Bronchial epithelial cell (primary cell): ENCODE measurements at regions not wholly inside any gene's neighbourhood (a gene's known extent, or its start where the extent isn't known, plus 50 kb on each side); places are given as distances from the start of the nearest gene placed in this dataset.

Source experiments
- DNase-seq: peaks from one replicate; pipeline ENCODE4 v3.0.0-alpha.2; 2010; ENCODE audit warnings: low read depth
- FAIRE-seq: peaks from 2 replicates; lab custom pipeline; 2011; peaks lifted over from hg19 to GRCh38; lab: Jason Lieb, UNC
- H3K27me3 ChIP-seq: 2 replicates; pipeline ENCODE4 v1.5.1; 2011; ENCODE audit warnings: low read length; ENCODE audit not compliant: control insufficient read depth, insufficient read depth
- H3K36me3 ChIP-seq: 2 replicates; pipeline ENCODE4 v1.5.1; 2011; ENCODE audit warnings: low read length; ENCODE audit not compliant: control insufficient read depth, insufficient read depth
- H3K4me3 ChIP-seq: 2 replicates; pipeline ENCODE4 v1.5.1; 2011; ENCODE audit warnings: mild to moderate bottlenecking, low read depth, low read length, control low read depth
- CTCF ChIP-seq: IDR thresholded peaks from 2 replicates; pipeline ENCODE4 v1.5.1; 2011; ENCODE audit warnings: mild to moderate bottlenecking, moderate library complexity, low read length, control low read depth, inconsistent platforms; ENCODE audit not compliant: insufficient read depth, severe bottlenecking

GRCh38 chrX:126064901-126065541, 101.1 kb downstream of the DCAF12L2 start:
- DNase-seq (no peak), FAIRE-seq (no peak)
- no peak for TF ChIP-seq CTCF
- H3K27me3 ChIP-seq, result no peaks in the 10 kb centered on the region
- H3K4me3 ChIP-seq, result no peak overlapping the region
- H3K36me3 ChIP-seq, result no peaks in the 10 kb centered on the region

GRCh38 chrX:126065901-126066660, 100.0 kb downstream of the DCAF12L2 start:
- no peak overlapping the region for H3K4me3 ChIP-seq
- DNase-seq, result no peak
- no peaks in the 10 kb centered on the region for H3K27me3 ChIP-seq
- no peaks in the 10 kb centered on the region for H3K36me3 ChIP-seq
- no peak for TF ChIP-seq CTCF
- FAIRE-seq, result no peak
